DOHH2 (cell line): ENCODE measurements at regions not wholly inside any gene's neighbourhood (a gene's known extent, or its start where the extent isn't known, plus 50 kb on each side); places are given as distances from the start of the nearest gene placed in this dataset.

Experiments
- H3F3A ChIP-seq: fragments of 200-600 bp; sonication (generic), shearing (Covaris generic); 2 replicates; pipeline ENCODE4 v1.6.0; 2016; ENCODE audit warnings: antibody characterized with exemption, mild to moderate bottlenecking; ENCODE audit not compliant: control insufficient read depth, insufficient read depth
- H3K27ac ChIP-seq: fragments of 200-600 bp; sonication (generic); 2 replicates; pipeline ENCODE4 v1.5.1; 2014; ENCODE audit warnings: low read depth, mild to moderate bottlenecking, low read length, moderate library complexity
- H3K27me3 ChIP-seq: fragments of 200-600 bp; sonication (generic); 2 replicates; pipeline ENCODE4 v1.6.1; 2014; ENCODE audit warnings: mild to moderate bottlenecking, low read length, mixed read lengths; ENCODE audit not compliant: control insufficient read depth
- H3K36me3 ChIP-seq: fragments of 200-600 bp; sonication (generic); 2 replicates; pipeline ENCODE4 v1.6.1; 2014; ENCODE audit warnings: mild to moderate bottlenecking, low read length, moderate library complexity, mixed read lengths; ENCODE audit not compliant: control insufficient read depth
- H3K4me1 ChIP-seq: fragments of 200-600 bp; sonication (generic); 2 replicates; pipeline ENCODE4 v1.6.1; 2014; ENCODE audit warnings: mild to moderate bottlenecking, low read length, mixed read lengths; ENCODE audit not compliant: control insufficient read depth
- H3K4me2 ChIP-seq: fragments of 200-600 bp; sonication (generic); 2 replicates; pipeline ENCODE4 v1.6.0; 2014; ENCODE audit warnings: mild to moderate bottlenecking, low read length, moderate library complexity
- H3K4me3 ChIP-seq: fragments of 200-600 bp; sonication (generic); 2 replicates; pipeline ENCODE4 v1.5.1; 2014; ENCODE audit warnings: mild to moderate bottlenecking, low read length, mixed read lengths
- H3K79me2 ChIP-seq: fragments of 200-600 bp; sonication (generic); 2 replicates; pipeline ENCODE4 v1.6.1; 2014; ENCODE audit warnings: mild to moderate bottlenecking, low read length, mixed read lengths; ENCODE audit not compliant: control insufficient read depth
- H3K9me2 ChIP-seq: fragments of 200-600 bp; sonication (generic); replicated peaks from 2 replicates; pipeline ENCODE4 v1.6.1; 2014; ENCODE audit warnings: mild to moderate bottlenecking, low read length, mixed read lengths; ENCODE audit not compliant: control insufficient read depth
- H3K9me3 ChIP-seq: fragments of 200-600 bp; sonication (generic); 2 replicates; pipeline ENCODE4 v1.6.1; 2014; ENCODE audit warnings: antibody characterized with exemption, low read length, mixed read lengths; ENCODE audit not compliant: control insufficient read depth, insufficient read depth
- H4K20me1 ChIP-seq: fragments of 200-600 bp; sonication (generic); 2 replicates; pipeline ENCODE4 v1.6.0; 2014; ENCODE audit warnings: low read depth, mild to moderate bottlenecking, antibody characterized with exemption, low read length, moderate library complexity; ENCODE audit not compliant: control insufficient read depth, insufficient read depth
- EZH2phosphoT487 ChIP-seq: fragments of 200-600 bp; sonication (generic); IDR thresholded peaks from 2 replicates; pipeline ENCODE4 v1.6.1; 2017; ENCODE audit warnings: borderline replicate concordance, mild to moderate bottlenecking, antibody characterized with exemption, low read length, moderate library complexity, mixed read lengths
- TF ChIP-seq, protein P1 (sequence below): fragments of 200-600 bp; sonication (generic); IDR thresholded peaks from one replicate; pipeline ENCODE4 v1.5.1; 2014; ENCODE audit warnings: antibody characterized with exemption, mild to moderate bottlenecking, low read depth, low read length; ENCODE audit not compliant: poor library complexity, severe bottlenecking

DNA sequence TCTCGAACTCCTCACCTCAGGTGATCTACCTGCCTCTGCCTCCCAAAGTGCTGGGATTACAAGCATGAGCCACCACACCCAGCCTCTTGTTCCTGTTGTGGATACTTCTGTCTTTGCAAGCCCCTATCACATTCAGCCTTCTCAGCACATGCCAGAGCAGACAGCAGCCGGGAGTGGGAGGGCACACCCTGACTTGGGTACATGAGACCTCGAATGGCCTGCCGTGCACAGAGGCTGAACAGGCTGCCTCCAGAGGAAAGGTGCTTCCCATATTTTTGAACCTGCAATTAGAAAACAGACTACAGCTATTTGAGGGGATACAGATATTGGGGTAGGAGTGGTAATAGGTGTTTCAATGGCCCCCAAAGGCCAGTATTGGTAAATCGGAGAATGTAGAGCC is 307.3 kb upstream of the DIO3 start:
- Histone ChIP-seq H3K27ac (no peak overlapping the region), H3K4me1 (no peaks in the 10 kb centered on the region), H3K9me3 (no peaks in the 10 kb centered on the region), H3K4me2 (no peak overlapping the region), H3K9me2 (no peaks in the 10 kb centered on the region), H4K20me1 (no peaks in the 10 kb centered on the region), H3K27me3 (peaks cover 7% of the 10 kb centered on the region; the same call in 1 of the 2 replicates), H3K36me3 (no peaks in the 10 kb centered on the region), H3K4me3 (no peak overlapping the region), H3F3A (no peaks in the 10 kb centered on the region), H3K79me2 (no peaks in the 10 kb centered on the region)
- no peak for TF ChIP-seq EZH2phosphoT487
- TF ChIP-seq, protein P1, sequence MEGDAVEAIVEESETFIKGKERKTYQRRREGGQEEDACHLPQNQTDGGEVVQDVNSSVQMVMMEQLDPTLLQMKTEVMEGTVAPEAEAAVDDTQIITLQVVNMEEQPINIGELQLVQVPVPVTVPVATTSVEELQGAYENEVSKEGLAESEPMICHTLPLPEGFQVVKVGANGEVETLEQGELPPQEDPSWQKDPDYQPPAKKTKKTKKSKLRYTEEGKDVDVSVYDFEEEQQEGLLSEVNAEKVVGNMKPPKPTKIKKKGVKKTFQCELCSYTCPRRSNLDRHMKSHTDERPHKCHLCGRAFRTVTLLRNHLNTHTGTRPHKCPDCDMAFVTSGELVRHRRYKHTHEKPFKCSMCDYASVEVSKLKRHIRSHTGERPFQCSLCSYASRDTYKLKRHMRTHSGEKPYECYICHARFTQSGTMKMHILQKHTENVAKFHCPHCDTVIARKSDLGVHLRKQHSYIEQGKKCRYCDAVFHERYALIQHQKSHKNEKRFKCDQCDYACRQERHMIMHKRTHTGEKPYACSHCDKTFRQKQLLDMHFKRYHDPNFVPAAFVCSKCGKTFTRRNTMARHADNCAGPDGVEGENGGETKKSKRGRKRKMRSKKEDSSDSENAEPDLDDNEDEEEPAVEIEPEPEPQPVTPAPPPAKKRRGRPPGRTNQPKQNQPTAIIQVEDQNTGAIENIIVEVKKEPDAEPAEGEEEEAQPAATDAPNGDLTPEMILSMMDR: no peak

DNA sequence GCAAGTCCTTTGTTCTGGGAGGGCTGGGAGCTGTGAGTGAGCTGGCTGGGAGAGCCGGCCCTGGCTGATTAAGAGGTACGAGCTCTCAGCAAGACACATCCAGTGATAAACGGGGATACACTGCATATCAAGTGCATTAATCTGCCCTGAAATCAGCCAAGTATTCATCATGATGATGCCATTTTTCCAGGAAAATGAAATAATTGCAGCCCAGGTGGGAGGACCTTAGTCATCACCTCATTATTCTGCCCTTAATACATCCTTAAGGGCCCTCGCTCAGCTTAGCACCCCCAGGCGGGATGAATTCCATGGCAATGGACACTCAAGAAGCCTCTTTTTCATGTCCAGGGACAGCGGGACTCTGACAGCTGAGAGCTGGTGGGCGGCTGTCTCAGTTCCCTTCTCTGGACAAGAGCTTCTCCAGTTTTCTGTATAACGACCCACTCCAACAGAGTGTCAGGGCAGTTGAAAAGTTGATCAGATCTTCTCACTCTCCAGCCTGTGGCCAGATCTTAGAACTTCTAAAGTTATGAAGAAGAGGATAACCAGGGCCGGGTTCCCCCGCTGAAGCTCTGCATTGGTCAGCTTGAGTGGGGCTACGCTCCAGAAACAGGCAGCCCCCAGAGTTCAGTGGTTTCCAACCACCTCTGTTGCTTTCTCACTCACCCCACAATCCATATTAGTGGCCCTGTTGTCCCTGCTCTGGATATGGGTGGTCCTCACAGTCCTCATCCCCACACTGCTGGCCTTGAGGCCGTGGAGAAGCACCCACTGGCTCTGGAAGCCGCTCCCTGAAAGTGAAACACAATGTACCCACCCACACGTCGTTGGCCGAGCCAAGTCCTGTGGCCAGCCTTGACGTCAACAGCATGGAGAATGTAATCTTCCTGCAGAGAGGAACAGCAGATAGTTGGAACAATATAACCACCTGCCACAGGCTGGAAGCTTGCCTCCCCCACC is 306.2 kb upstream of the DIO3 start:
- Histone ChIP-seq H3K4me2 (no peak overlapping the region), H3K79me2 (no peaks in the 10 kb centered on the region), H3F3A (no peaks in the 10 kb centered on the region), H3K9me3 (no peaks in the 10 kb centered on the region), H3K27ac (no peak overlapping the region), H3K4me3 (no peak overlapping the region), H3K36me3 (no peaks in the 10 kb centered on the region), H3K9me2 (no peaks in the 10 kb centered on the region), H3K4me1 (no peaks in the 10 kb centered on the region), H4K20me1 (no peaks in the 10 kb centered on the region), H3K27me3 (peaks cover 7% of the 10 kb centered on the region; the same call in 1 of the 2 replicates)
- TF ChIP-seq EZH2phosphoT487: no peak
- TF ChIP-seq, protein P1: no peak

DNA sequence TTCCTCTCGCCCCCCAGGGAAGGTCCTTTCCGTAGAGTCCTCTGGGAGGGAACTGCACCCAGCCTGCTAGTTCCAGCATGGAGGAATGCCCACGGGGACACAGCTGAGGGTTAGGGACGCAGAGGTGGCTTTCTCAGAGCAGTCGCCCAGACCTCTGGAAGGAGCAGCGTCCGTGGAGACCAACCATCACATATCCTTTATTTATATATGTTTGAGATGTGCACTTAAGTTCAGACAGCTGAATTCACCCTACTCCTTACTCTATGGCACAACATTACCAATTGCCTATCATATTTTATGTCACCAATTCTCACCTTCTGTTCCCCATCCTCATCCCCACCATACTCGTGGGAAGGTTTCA is 305.6 kb upstream of the DIO3 start:
- TF ChIP-seq EZH2phosphoT487: no peak
- TF ChIP-seq, protein P1: no peak
- peaks cover 7% of the 10 kb centered on the region; the same call in 1 of the 2 replicates for H3K27me3 ChIP-seq
- H3K4me3 ChIP-seq: no peak overlapping the region
- H3K79me2 ChIP-seq: no peaks in the 10 kb centered on the region
- no peaks in the 10 kb centered on the region for H3K36me3 ChIP-seq
- H3K27ac ChIP-seq: no peak overlapping the region
- H4K20me1 ChIP-seq: no peaks in the 10 kb centered on the region
- H3K4me2 ChIP-seq: no peak overlapping the region
- no peaks in the 10 kb centered on the region for H3K9me2 ChIP-seq
- H3F3A ChIP-seq: no peaks in the 10 kb centered on the region
- H3K9me3 ChIP-seq: no peaks in the 10 kb centered on the region
- no peaks in the 10 kb centered on the region for H3K4me1 ChIP-seq
